ENCODE measurements at regions not wholly inside any gene's neighbourhood (a gene's known extent, or its start where the extent isn't known, plus 50 kb on each side); places are given as distances from the start of the nearest gene placed in this dataset.

- Histone ChIP-seq H3K27me3 (no peaks in the 10 kb centered on the region), H3K4me1 (peaks cover 22% of the 10 kb centered on the region), H3K4me3 (no peak overlapping the region), H3K36me3 (no peaks in the 10 kb centered on the region), H3K27ac (peak overlapping the region; percentile 82), H3K9me3 (no peaks in the 10 kb centered on the region)
- intact Hi-C loops (cut with DNase I) = no loop called here
- DNase-seq (ENCODE audit: extremely low spot score in 2 of 2) = peak; percentile 82 to 84
- peak in 1 of 2 donors; percentile 76 for TF ChIP-seq POLR2AphosphoS5 (IDR thresholded peaks at IDR 0.05; ENCODE audit: insufficient read depth in 1 of 2, low read depth in 1 of 2)
- no peak for TF ChIP-seq POLR2A (IDR thresholded peaks at IDR 0.05)
Measured at GRCh38 chr17:83144421-83145357, 65.3 kb downstream of the METRNL start.

GRCh38 chr17:83145358-83145738, 65.9 kb downstream of the METRNL start:
- Histone ChIP-seq H3K4me3 (no peak overlapping the region), H3K4me1 (peaks cover 22% of the 10 kb centered on the region), H3K27me3 (no peaks in the 10 kb centered on the region), H3K27ac (peak overlapping the region; percentile 82), H3K9me3 (no peaks in the 10 kb centered on the region), H3K36me3 (no peaks in the 10 kb centered on the region)
- peak; percentile 79 to 82 for DNase-seq (ENCODE audit: extremely low spot score in 2 of 2)
- intact Hi-C loops (cut with DNase I) = no loop called here
- TF ChIP-seq POLR2A (IDR thresholded peaks at IDR 0.05) = no peak
- no peak for TF ChIP-seq POLR2AphosphoS5 (IDR thresholded peaks at IDR 0.05; ENCODE audit: insufficient read depth in 1 of 2, low read depth in 1 of 2)
- no peak for TF ChIP-seq CTCF (IDR thresholded peaks at IDR 0.05)

GRCh38 chr17:83145831-83146230, 66.4 kb downstream of the METRNL start:
- Histone ChIP-seq H3K4me3 (no peak overlapping the region), H3K36me3 (no peaks in the 10 kb centered on the region), H3K27me3 (no peaks in the 10 kb centered on the region), H3K9me3 (no peaks in the 10 kb centered on the region), H3K27ac (peak overlapping the region; percentile 82), H3K4me1 (peaks cover 22% of the 10 kb centered on the region)
- no peak for DNase-seq (ENCODE audit: extremely low spot score in 2 of 2)
- TF ChIP-seq CTCF (IDR thresholded peaks at IDR 0.05) = no peak
- TF ChIP-seq POLR2A (IDR thresholded peaks at IDR 0.05) = no peak
- TF ChIP-seq POLR2AphosphoS5 (IDR thresholded peaks at IDR 0.05; ENCODE audit: insufficient read depth in 1 of 2, low read depth in 1 of 2) = no peak
- intact Hi-C loops (cut with DNase I) = no loop called here

- DNase-seq (ENCODE audit: extremely low spot score in 2 of 2) = no peak
- Histone ChIP-seq H3K36me3 (no peaks in the 10 kb centered on the region), H3K4me3 (no peak overlapping the region), H3K27me3 (no peaks in the 10 kb centered on the region), H3K27ac (peak overlapping the region; percentile 82), H3K9me3 (no peaks in the 10 kb centered on the region), H3K4me1 (peaks cover 22% of the 10 kb centered on the region)
- no peak for TF ChIP-seq CTCF (IDR thresholded peaks at IDR 0.05)
- TF ChIP-seq POLR2A (IDR thresholded peaks at IDR 0.05) = no peak
- TF ChIP-seq POLR2AphosphoS5 (IDR thresholded peaks at IDR 0.05; ENCODE audit: insufficient read depth in 1 of 2, low read depth in 1 of 2) = no peak
- intact Hi-C loops (cut with DNase I) = no loop called here
Measured at GRCh38 chr17:83146347-83146746, 66.9 kb downstream of the METRNL start.

GRCh38 chr17:83147280-83147679, 67.9 kb downstream of the METRNL start:
- Histone ChIP-seq H3K36me3 (no peaks in the 10 kb centered on the region), H3K9me3 (no peaks in the 10 kb centered on the region), H3K4me3 (no peak overlapping the region), H3K27me3 (no peaks in the 10 kb centered on the region), H3K27ac (no peak overlapping the region), H3K4me1 (peaks cover 22% of the 10 kb centered on the region)
- no peak for TF ChIP-seq POLR2A (IDR thresholded peaks at IDR 0.05)
- intact Hi-C loops (cut with DNase I) = no loop called here
- DNase-seq (ENCODE audit: extremely low spot score in 2 of 2) = no peak

Measured in vagina (tissue), 2 donors.